ENCODE measurements at regions not wholly inside any gene's neighbourhood (a gene's known extent, or its start where the extent isn't known, plus 50 kb on each side); places are given as distances from the start of the nearest gene placed in this dataset.

GRCh38 chr18:51757255-51757924 is 559.9 kb upstream of the MEX3C start:
- Mint-ChIP-seq H3K27me3 (no peaks in the 10 kb centered on the region), H3K27ac (no peak overlapping the region), H3K4me1 (ENCODE audit: low read depth) (no peaks in the 10 kb centered on the region), H3K9me3 (no peaks in the 10 kb centered on the region), H3K36me3 (ENCODE audit: low read depth) (no peaks in the 10 kb centered on the region), H3K4me3 (no peak overlapping the region)
- DNase-seq, result no peak

- no peaks in the 10 kb centered on the region for H3K9me3 Mint-ChIP-seq
- H3K4me1 Mint-ChIP-seq (ENCODE audit: low read depth), result no peaks in the 10 kb centered on the region
- DNase-seq, result no peak
- H3K4me3 Mint-ChIP-seq, result no peak overlapping the region
- H3K27ac Mint-ChIP-seq, result no peak overlapping the region
- H3K36me3 Mint-ChIP-seq (ENCODE audit: low read depth), result no peaks in the 10 kb centered on the region
- H3K27me3 Mint-ChIP-seq, result no peaks in the 10 kb centered on the region
Observed at GRCh38 chr18:51762373-51762772, 564.9 kb upstream of the MEX3C start.

- Mint-ChIP-seq H3K9me3 (no peaks in the 10 kb centered on the region), H3K27ac (no peak overlapping the region), H3K4me3 (no peak overlapping the region), H3K27me3 (no peaks in the 10 kb centered on the region), H3K4me1 (ENCODE audit: low read depth) (no peaks in the 10 kb centered on the region), H3K36me3 (ENCODE audit: low read depth) (no peaks in the 10 kb centered on the region)
- no peak for DNase-seq
Observed at GRCh38 chr18:51765606-51766360, 568.3 kb upstream of the MEX3C start.

GRCh38 chr18:51767293-51767692 is 569.8 kb upstream of the MEX3C start:
- Mint-ChIP-seq H3K36me3 (ENCODE audit: low read depth) (no peaks in the 10 kb centered on the region), H3K4me1 (ENCODE audit: low read depth) (no peaks in the 10 kb centered on the region), H3K9me3 (no peaks in the 10 kb centered on the region), H3K4me3 (no peak overlapping the region), H3K27ac (no peak overlapping the region), H3K27me3 (no peaks in the 10 kb centered on the region)
- DNase-seq, result no peak

- no peaks in the 10 kb centered on the region for H3K27me3 Mint-ChIP-seq
- no peak overlapping the region for H3K27ac Mint-ChIP-seq
- DNase-seq, result no peak
- no peaks in the 10 kb centered on the region for H3K36me3 Mint-ChIP-seq (ENCODE audit: low read depth)
- no peak overlapping the region for H3K4me3 Mint-ChIP-seq
- H3K9me3 Mint-ChIP-seq, result no peaks in the 10 kb centered on the region
- H3K4me1 Mint-ChIP-seq (ENCODE audit: low read depth), result no peaks in the 10 kb centered on the region
Observed at GRCh38 chr18:51778115-51778514, 561.9 kb upstream of the DCC start.

- Mint-ChIP-seq H3K27me3 (no peaks in the 10 kb centered on the region), H3K27ac (no peak overlapping the region), H3K4me3 (no peak overlapping the region), H3K36me3 (ENCODE audit: low read depth) (no peaks in the 10 kb centered on the region), H3K9me3 (no peaks in the 10 kb centered on the region), H3K4me1 (ENCODE audit: low read depth) (no peaks in the 10 kb centered on the region)
- DNase-seq, result no peak
Observed at GRCh38 chr18:51789871-51790270, 550.1 kb upstream of the DCC start.

DNA sequence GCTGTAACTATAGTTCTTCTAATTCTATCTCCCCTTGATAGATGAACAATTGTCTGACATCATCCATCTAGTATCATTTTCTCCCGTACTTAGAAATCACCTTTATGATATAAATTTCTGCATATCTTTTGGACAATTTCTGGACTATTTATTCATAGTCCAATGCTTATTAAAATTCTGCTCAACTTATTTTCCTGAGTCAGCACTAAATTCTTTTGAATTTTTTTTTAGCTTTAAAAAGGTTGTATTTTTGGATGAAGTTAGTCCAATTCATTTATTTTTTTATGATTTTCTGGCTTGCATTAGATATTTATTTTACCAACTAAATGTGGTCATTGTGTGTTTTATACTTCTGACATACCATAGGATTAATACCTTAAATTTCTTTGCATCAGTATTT is 538.5 kb upstream of the DCC start:
- no peak overlapping the region for H3K4me3 Mint-ChIP-seq
- H3K27ac Mint-ChIP-seq, result no peak overlapping the region
- H3K36me3 Mint-ChIP-seq (ENCODE audit: low read depth), result no peaks in the 10 kb centered on the region
- no peaks in the 10 kb centered on the region for H3K27me3 Mint-ChIP-seq
- no peaks in the 10 kb centered on the region for H3K4me1 Mint-ChIP-seq (ENCODE audit: low read depth)
- no peak for DNase-seq
- H3K9me3 Mint-ChIP-seq, result peaks cover 2% of the 10 kb centered on the region

GRCh38 chr18:51802569-51803428 is 537.2 kb upstream of the DCC start:
- H3K27ac Mint-ChIP-seq, result no peak overlapping the region
- peaks cover 2% of the 10 kb centered on the region for H3K9me3 Mint-ChIP-seq
- no peaks in the 10 kb centered on the region for H3K36me3 Mint-ChIP-seq (ENCODE audit: low read depth)
- H3K4me1 Mint-ChIP-seq (ENCODE audit: low read depth), result no peaks in the 10 kb centered on the region
- H3K4me3 Mint-ChIP-seq, result no peak overlapping the region
- H3K27me3 Mint-ChIP-seq, result no peaks in the 10 kb centered on the region
- DNase-seq, result no peak

- Mint-ChIP-seq H3K27me3 (no peaks in the 10 kb centered on the region), H3K4me1 (ENCODE audit: low read depth) (no peaks in the 10 kb centered on the region), H3K9me3 (no peaks in the 10 kb centered on the region), H3K4me3 (no peak overlapping the region), H3K27ac (no peak overlapping the region), H3K36me3 (ENCODE audit: low read depth) (no peaks in the 10 kb centered on the region)
- DNase-seq, result no peak
Observed at GRCh38 chr18:51807336-51807735, 532.7 kb upstream of the DCC start.

DNA sequence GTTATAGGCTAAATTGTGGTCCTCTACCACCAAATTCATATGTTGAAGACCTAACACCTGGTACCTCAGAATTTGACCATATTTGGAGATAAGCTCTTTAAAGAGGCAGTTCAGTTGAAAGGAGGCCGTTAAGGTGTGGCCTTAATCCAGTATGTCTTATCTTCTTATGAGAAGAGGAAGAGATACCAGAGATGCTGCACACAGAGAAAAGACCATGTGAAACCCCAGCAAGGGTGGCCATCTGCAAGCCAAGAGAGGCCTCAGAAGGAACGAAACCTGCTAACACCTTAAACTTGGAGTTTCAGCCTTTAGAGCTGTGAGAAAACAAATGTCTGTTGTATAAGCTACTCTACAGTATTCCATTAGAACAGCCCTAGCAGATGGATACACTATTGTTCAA is 528.1 kb upstream of the DCC start:
- Mint-ChIP-seq H3K27ac (no peak overlapping the region), H3K36me3 (ENCODE audit: low read depth) (no peaks in the 10 kb centered on the region), H3K9me3 (no peaks in the 10 kb centered on the region), H3K4me3 (no peak overlapping the region), H3K27me3 (no peaks in the 10 kb centered on the region), H3K4me1 (ENCODE audit: low read depth) (no peaks in the 10 kb centered on the region)
- DNase-seq, result no peak

DNA sequence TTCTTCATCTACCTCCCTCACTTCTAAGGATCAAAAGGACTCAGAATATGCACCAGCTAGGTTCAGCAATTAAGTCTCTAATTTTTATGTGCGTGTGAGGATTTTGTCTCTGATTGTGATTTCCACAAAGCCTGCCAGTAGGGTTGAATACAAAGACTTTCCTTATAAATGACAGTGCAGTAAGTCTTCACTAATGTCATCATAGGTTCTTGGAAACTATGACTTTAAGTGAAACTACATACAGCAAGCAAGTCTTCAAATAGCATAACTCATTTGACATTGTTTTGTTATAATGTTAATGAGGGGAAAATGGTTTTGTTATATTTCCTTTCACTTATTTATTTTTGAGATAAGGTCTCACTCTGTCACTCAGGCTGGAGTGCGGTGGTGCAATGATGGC is 526.3 kb upstream of the DCC start:
- Mint-ChIP-seq H3K4me3 (no peak overlapping the region), H3K27ac (no peak overlapping the region), H3K27me3 (no peaks in the 10 kb centered on the region), H3K36me3 (ENCODE audit: low read depth) (no peaks in the 10 kb centered on the region), H3K9me3 (no peaks in the 10 kb centered on the region), H3K4me1 (ENCODE audit: low read depth) (no peaks in the 10 kb centered on the region)
- no peak for DNase-seq

DNA sequence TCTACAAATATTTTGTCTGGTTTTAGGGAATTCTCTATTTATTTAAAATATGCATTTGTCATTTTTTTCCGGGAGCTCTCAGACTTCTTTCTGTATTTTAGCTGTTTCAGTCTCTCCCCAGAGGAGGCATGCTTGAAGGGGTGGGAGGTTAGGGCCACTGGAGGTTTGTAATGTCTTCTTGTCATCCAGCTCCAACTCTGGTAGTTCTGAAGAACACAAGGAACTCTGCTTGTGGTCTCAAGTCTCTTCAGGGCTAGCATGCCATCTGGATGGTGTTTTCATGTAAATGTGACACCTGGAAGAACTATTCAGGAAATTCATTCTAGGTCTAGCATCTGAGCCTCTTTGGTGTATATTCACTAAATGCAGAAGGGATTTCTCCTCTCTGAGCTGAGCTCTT is 518.4 kb upstream of the DCC start:
- H3K9me3 Mint-ChIP-seq, result peaks cover 2% of the 10 kb centered on the region
- H3K36me3 Mint-ChIP-seq (ENCODE audit: low read depth), result no peaks in the 10 kb centered on the region
- no peak overlapping the region for H3K27ac Mint-ChIP-seq
- no peak overlapping the region for H3K4me3 Mint-ChIP-seq
- DNase-seq, result no peak
- H3K27me3 Mint-ChIP-seq, result no peaks in the 10 kb centered on the region
- H3K4me1 Mint-ChIP-seq (ENCODE audit: low read depth), result no peaks in the 10 kb centered on the region

GRCh38 chr18:51824746-51825145 is 515.3 kb upstream of the DCC start:
- H3K9me3 Mint-ChIP-seq, result peaks cover 8% of the 10 kb centered on the region
- H3K36me3 Mint-ChIP-seq (ENCODE audit: low read depth), result no peaks in the 10 kb centered on the region
- H3K4me1 Mint-ChIP-seq (ENCODE audit: low read depth), result no peaks in the 10 kb centered on the region
- H3K27ac Mint-ChIP-seq, result no peak overlapping the region
- DNase-seq, result no peak
- no peak overlapping the region for H3K4me3 Mint-ChIP-seq
- H3K27me3 Mint-ChIP-seq, result no peaks in the 10 kb centered on the region

- Mint-ChIP-seq H3K4me3 (no peak overlapping the region), H3K27me3 (no peaks in the 10 kb centered on the region), H3K36me3 (ENCODE audit: low read depth) (no peaks in the 10 kb centered on the region), H3K27ac (no peak overlapping the region), H3K9me3 (peaks cover 2% of the 10 kb centered on the region), H3K4me1 (ENCODE audit: low read depth) (no peaks in the 10 kb centered on the region)
- DNase-seq, result no peak
Observed at GRCh38 chr18:51833850-51834249, 506.1 kb upstream of the DCC start.

DNA sequence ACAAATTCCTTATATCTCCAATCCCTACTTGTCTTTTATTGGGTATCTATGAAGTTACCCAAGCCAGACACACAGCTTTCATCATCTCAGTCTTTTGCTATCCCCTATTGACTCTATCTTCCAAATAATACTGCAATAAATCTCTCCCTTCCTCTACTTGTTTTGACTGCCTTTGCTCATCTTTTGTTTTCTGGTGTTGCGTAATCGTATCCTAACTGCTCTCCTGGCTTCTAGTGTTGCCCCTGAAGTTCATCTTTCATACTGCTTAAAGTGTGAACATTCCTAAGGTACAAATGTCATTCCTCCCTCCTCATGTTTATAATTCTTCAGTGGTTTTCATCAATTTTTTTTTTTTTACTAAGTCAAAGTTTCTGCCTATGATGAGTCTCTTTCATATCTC is 491.3 kb upstream of the DCC start:
- DNase-seq, result no peak
- H3K27ac Mint-ChIP-seq, result no peak overlapping the region
- H3K9me3 Mint-ChIP-seq, result peaks cover 20% of the 10 kb centered on the region
- no peaks in the 10 kb centered on the region for H3K4me1 Mint-ChIP-seq (ENCODE audit: low read depth)
- H3K36me3 Mint-ChIP-seq (ENCODE audit: low read depth), result no peaks in the 10 kb centered on the region
- H3K27me3 Mint-ChIP-seq, result no peaks in the 10 kb centered on the region
- no peak overlapping the region for H3K4me3 Mint-ChIP-seq
